DOHH2 (cell line): ENCODE measurements at regions not wholly inside any gene's neighbourhood (a gene's known extent, or its start where the extent isn't known, plus 50 kb on each side); places are given as distances from the start of the nearest gene placed in this dataset.

ENCODE experiments used
- EZH2phosphoT487 ChIP-seq: fragments of 200-600 bp; sonication (generic); IDR thresholded peaks from 2 replicates; pipeline ENCODE4 v1.6.1; 2017; ENCODE audit warnings: borderline replicate concordance, mild to moderate bottlenecking, antibody characterized with exemption, low read length, moderate library complexity, mixed read lengths
- TF ChIP-seq, protein P1 (sequence below): fragments of 200-600 bp; sonication (generic); IDR thresholded peaks from one replicate; pipeline ENCODE4 v1.5.1; 2014; ENCODE audit warnings: antibody characterized with exemption, mild to moderate bottlenecking, low read depth, low read length; ENCODE audit not compliant: poor library complexity, severe bottlenecking

DNA sequence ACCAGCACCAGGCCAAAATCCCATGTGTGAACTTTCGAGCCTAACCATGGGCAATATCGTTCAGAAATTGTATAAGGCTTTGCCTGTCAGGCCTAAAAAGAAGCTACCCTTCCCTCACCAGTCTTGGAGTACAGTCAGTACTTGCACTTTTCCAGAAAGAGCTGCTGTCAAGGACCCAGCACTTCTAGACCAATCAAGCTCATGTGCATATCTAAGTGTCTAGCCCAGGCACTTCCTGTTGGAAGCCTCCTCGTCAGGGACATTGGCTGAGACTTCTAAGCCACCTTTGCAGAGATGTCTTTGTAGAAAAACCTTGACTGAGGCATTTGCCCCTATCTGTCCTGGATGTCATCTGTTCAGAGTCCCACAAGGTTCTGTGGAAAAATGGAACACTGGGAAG is 1930.5 kb downstream of the EFNA5 start:
- TF ChIP-seq, protein P1, sequence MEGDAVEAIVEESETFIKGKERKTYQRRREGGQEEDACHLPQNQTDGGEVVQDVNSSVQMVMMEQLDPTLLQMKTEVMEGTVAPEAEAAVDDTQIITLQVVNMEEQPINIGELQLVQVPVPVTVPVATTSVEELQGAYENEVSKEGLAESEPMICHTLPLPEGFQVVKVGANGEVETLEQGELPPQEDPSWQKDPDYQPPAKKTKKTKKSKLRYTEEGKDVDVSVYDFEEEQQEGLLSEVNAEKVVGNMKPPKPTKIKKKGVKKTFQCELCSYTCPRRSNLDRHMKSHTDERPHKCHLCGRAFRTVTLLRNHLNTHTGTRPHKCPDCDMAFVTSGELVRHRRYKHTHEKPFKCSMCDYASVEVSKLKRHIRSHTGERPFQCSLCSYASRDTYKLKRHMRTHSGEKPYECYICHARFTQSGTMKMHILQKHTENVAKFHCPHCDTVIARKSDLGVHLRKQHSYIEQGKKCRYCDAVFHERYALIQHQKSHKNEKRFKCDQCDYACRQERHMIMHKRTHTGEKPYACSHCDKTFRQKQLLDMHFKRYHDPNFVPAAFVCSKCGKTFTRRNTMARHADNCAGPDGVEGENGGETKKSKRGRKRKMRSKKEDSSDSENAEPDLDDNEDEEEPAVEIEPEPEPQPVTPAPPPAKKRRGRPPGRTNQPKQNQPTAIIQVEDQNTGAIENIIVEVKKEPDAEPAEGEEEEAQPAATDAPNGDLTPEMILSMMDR: no peak
- TF ChIP-seq EZH2phosphoT487: no peak
